ENCODE measurements at regions not wholly inside any gene's neighbourhood (a gene's known extent, or its start where the extent isn't known, plus 50 kb on each side); places are given as distances from the start of the nearest gene placed in this dataset.
A peak's percentile ranks its signal among the peaks of the same experiment; 100 is the strongest.

GRCh38 chr2:212941361-212941760 is 210.1 kb downstream of the IKZF2 start:
- TF ChIP-seq ZNF26 (tag by site-specific recombination; IDR thresholded peaks at IDR 0.05) (no peak), SCRT2 (tag by site-specific recombination; IDR thresholded peaks at IDR 0.05) (no peak), ZNF530 (tag by site-specific recombination; IDR thresholded peaks at IDR 0.05; ENCODE audit: low read depth) (no peak), ZNF571 (tag by site-specific recombination; IDR thresholded peaks at IDR 0.05) (no peak), PRDM10 (tag by site-specific recombination; IDR thresholded peaks at IDR 0.05) (no peak), ZBTB48 (tag by site-specific recombination; IDR thresholded peaks at IDR 0.05) (no peak)
- ChIA-PET CTCF (interaction anchor here (1.2 kb wide), 1 partner anchor 212 kb away, joined by 5 read pairs; no protein-coding TSS in a partner anchor), POLR2A (no interaction called here)
- Histone ChIP-seq H3K9me3 (ENCODE audit: control insufficient read depth, insufficient read depth, low read depth, low read length) (no peaks in the 10 kb centered on the region), H3K4me1 (ENCODE audit: control insufficient read depth, insufficient read depth, low read length) (peaks cover 12% of the 10 kb centered on the region), H3K27ac (ENCODE audit: extremely low read depth, low read depth, low read length) (no peak overlapping the region), H3K36me3 (ENCODE audit: control insufficient read depth in 2 of 2, insufficient read depth in 1 of 2, low read length in 2 of 2) (no peaks in the 10 kb centered on the region), H3K4me3 (ENCODE audit: low read depth, low read length) (no peak overlapping the region)

GRCh38 chr2:212940816-212941215 is 210.6 kb downstream of the IKZF2 start:
- H3K4me3 ChIP-seq (ENCODE audit: low read depth, low read length) = no peak overlapping the region
- H3K36me3 ChIP-seq (ENCODE audit: control insufficient read depth in 2 of 2, insufficient read depth in 1 of 2, low read length in 2 of 2) = no peaks in the 10 kb centered on the region
- CTCF ChIA-PET = interaction anchor here (1.2 kb wide), 1 partner anchor 212 kb away, joined by 5 read pairs; no protein-coding TSS in a partner anchor
- no peak overlapping the region for H3K27ac ChIP-seq (ENCODE audit: extremely low read depth, low read depth, low read length)
- H3K9me3 ChIP-seq (ENCODE audit: control insufficient read depth, insufficient read depth, low read depth, low read length) = no peaks in the 10 kb centered on the region
- peaks cover 12% of the 10 kb centered on the region for H3K4me1 ChIP-seq (ENCODE audit: control insufficient read depth, insufficient read depth, low read length)
- TF ChIP-seq ZNF830 (tag by site-specific recombination; IDR thresholded peaks at IDR 0.05; ENCODE audit: low read depth) = no peak
- TF ChIP-seq REST (tag by site-specific recombination; IDR thresholded peaks at IDR 0.05) = no peak
- no peak for TF ChIP-seq GLIS1 (tag by site-specific recombination; IDR thresholded peaks at IDR 0.05)
- peak; percentile 82 for TF ChIP-seq PRDM10 (tag by site-specific recombination; IDR thresholded peaks at IDR 0.05)
- TF ChIP-seq SCRT2 (tag by site-specific recombination; IDR thresholded peaks at IDR 0.05) = peak; percentile 71
- TF ChIP-seq MZF1 (tag by site-specific recombination; IDR thresholded peaks at IDR 0.05; ENCODE audit: borderline replicate concordance) = peak; percentile 46; the same call in 1 of the 2 replicates
- TF ChIP-seq PATZ1 (tag by site-specific recombination; IDR thresholded peaks at IDR 0.05) = 0 out of 2 replicates have a peak, but pooled peaks have one; percentile 29
- TF ChIP-seq ATF2 (tag by site-specific recombination; IDR thresholded peaks at IDR 0.05; ENCODE audit: low read depth) = no peak
- peak; percentile 83 for TF ChIP-seq ZBTB17 (tag by site-specific recombination; IDR thresholded peaks at IDR 0.05)
- TF ChIP-seq ZNF449 (tag by site-specific recombination; IDR thresholded peaks at IDR 0.05) = no peak
- 0 out of 2 replicates have a peak, but pooled peaks have one; percentile 16 for TF ChIP-seq KLF8 (tag by site-specific recombination; IDR thresholded peaks at IDR 0.05)
- POLR2A ChIA-PET = no interaction called here

Measured in HEK293 (cell line).